ENCODE measurements at regions not wholly inside any gene's neighbourhood (a gene's known extent, or its start where the extent isn't known, plus 50 kb on each side); places are given as distances from the start of the nearest gene placed in this dataset.

DNA sequence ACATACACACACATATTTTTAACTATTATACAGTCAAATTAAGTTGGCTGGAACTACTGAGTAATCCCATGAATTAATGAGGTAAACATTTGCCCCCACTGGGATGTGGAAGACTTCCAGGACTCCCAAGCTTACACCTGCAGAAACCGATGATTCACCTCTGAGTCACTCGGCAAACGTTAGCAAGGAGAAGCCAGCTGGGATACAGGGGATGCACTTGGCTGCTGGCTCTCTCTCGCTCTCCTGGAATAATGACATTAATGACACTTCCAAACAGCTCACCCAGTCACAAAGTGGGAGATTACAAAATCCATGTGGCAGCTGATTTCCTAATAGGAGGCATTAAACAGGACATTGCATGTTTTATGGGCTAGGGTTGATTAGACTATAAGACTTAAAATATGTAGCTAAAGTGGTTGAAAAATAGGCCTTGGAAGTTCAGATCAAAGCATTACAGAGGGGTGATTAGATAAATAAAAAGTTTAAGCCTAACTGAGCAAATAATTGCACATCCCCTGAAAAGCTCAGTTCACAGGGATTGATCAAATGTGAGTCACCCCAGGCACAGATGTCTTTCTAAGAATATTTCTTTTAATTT is 500.9 kb downstream of the SOX2 start:
- peak in 14 of 51 donors; percentile 2 to 69 (median 17) for DNase-seq

DNA sequence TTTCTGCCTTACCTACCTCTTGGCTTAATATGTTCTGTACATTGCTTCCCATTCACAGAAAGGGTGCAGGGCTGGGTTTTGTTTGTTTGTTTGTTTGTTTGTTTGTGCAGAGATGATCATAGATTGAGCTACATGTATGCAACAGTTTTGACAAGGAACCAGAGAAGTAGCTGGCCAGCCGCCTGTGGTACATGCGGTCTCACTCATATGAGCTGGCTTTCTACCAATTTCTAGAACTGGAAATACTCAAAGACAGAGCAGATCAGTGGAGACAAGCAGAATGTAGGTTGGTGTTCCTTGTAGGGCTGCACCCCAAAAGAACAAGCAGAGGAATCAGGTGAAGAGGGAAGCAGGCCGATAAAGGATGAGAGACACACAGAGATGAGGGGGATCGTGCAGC is 502.7 kb downstream of the SOX2 start:
- no peak for DNase-seq

DNA sequence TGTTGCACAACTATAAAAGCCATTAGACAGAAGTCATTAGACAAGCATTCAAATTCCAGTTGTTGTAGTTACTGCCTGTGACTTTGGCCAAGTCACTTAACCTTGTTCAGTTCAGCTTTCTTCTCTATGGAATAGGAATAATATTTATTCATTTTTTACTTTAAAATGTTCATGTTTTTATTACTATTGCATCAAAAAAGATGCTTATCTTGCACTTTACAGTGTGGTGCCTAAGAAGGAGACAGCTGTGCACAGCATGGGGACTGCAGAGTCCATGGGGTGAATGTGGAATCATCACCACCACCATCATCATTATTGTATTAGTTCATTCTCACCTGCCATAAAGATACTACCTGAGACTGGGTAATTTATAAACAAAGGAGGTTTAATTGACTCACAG is 504.2 kb downstream of the SOX2 start:
- no peak for DNase-seq

DNA sequence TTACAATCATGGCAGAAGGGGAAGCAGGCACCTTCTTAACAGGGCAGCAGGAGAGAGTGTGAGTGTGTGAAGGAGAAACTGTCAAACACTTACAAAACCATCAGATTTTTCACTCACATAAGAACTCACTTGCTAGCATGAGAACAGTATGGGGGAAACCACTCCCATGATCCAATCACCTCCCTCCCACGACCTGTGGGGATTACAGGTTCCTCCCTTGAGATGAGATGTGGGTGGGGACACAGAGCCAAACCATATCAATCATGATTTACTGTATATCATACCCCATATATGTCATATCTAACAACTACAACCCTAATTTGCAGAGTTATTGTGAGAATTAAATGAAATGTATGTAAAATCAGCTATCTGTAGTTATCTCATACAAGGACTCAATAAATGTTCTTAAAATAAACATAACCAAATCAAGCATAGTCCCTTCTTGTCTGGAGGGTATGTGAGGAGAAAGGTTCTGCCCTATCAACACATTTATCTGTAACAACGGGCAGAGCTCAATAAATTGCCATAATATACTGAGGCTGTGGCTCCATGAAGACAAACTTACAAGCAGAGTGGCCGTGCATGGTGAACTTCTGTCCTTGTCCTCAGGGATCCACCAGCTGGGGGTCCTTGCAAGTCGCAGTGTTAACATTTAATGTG is 504.7 kb downstream of the SOX2 start:
- DNase-seq, result no peak

DNA sequence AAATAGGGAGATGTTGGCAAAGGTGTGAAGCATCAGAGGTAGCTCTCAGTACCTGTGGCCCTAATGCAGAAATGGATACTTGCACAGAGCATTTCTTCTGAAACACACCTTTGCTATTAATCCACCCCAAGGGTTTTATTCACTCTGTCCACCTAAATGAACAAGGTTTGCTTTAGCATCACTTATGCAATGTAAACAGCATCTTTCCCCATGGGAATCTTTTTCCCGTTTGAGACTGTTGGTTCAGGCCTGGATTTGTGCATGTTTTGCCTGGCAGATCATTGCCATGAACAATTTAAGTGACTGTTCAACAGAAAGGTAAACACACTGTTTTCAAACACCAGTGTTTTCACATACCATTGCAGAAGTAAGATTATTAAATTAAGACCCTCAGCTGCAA is 508.3 kb downstream of the SOX2 start:
- no peak for DNase-seq

DNA sequence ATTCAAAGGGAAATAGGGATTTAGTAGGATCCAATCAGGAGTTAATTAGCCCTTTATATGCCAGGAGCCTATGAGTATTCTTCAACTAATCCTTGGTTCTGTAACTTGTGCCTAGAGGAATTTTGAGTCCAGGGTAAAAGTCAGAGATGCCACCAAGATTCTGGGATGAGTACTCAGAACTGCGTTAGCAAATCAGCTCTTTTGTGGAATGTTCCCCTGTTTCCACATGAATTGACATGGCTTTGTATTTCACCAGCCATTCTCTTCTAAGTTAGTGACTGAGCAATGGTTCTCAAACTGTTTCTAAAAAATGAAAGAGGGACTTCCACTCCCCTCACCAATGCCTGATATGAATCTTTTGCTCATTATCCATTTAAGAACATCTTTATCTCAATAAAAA is 508.7 kb downstream of the SOX2 start:
- DNase-seq, result no peak

DNA sequence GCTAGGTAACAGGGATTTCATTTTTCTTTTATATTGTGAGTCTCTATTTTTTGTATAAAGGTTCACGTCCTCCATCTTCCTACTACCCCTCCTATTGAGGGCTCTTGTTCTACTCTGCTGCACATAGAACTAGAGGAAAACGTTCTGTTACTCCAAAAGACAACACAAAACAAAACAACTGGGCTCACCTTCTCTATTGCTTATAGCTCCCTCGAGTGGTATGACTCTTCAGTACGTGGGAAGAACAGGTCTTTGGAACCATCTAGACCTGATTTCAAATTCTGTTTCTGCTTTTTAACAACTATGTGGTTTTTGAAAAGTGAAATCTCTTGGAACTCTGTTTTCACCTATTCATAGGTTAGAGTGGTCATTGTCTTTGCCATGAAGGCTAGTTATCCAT is 515.3 kb downstream of the SOX2 start:
- DNase-seq, result no peak

DNA sequence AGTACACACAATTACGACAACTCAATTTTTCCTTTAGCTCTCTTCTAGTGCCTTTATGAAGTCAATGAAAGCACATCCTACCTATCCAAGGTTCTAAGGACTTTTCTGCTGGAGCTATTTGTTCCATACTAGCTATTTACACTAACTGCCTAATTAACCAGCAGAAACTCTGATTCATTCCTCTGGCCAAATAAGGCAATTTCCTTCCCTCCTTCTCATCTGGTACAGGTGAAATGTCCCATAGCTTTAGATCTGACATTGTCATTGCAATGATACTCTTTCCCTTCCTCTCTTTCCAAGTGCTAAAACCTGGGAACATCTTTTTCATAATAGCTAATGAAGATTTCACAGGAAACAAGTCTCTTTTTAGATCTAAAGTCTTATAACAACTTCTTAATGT is 521.7 kb downstream of the SOX2 start:
- no peak for DNase-seq

DNA sequence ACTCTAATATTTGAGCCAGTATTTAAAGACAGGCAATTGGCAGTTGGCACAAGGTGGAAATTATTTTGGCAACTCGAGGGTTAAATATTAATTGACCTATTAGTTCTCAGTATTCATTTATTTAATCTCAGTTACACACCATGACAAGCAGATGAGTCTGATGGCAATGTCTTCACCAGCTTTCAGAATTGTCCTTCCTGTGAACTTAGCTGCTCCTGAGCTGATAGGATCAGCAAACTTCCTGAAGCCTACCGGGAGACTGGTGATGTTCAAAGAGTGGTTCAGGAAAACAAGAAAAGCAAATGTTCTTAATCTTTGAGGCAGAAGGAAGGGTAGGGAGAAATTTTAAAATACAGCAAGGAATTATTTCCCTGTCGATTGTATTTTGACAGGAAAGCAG is 522.2 kb downstream of the SOX2 start:
- DNase-seq, result no peak

DNA sequence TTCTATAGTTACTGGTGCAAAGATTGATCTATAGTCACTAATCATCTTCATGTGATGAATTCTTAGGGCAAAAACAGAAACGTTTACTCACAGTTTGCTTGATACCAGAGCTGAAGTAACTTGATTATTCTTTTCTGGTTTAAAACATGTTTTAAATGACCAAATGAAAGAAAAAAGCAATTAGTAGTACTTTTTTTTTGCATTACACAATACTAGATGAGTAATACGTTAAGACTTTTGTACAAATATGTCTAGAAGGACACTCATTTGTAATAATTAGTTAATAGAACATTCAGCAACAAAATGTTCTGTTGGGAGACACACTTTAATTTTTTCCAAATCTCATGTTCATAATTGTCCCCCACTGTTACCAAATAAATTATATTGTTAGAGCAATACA is 523.2 kb downstream of the SOX2 start:
- no peak for DNase-seq

DNA sequence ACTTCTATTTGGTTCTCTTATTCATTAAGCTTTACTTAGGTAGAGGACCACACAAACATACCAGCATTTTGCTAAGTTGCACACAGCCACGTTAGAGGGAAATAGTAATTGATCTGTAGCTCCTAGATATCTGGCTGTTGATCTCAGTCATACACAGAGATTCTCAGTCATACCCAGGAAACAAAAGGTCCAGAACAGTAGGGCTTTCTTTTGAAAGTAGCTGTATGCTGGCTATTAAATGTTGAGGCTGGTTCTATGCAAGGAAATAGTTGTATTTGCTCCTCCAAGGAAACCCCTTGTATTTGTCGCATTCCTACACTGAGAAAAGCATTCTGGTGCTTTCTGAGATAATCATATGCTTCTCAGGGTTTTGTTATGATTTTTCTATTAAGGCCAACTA is 523.8 kb downstream of the SOX2 start:
- peak in 1 of 51 donors; percentile 28 for DNase-seq

DNA sequence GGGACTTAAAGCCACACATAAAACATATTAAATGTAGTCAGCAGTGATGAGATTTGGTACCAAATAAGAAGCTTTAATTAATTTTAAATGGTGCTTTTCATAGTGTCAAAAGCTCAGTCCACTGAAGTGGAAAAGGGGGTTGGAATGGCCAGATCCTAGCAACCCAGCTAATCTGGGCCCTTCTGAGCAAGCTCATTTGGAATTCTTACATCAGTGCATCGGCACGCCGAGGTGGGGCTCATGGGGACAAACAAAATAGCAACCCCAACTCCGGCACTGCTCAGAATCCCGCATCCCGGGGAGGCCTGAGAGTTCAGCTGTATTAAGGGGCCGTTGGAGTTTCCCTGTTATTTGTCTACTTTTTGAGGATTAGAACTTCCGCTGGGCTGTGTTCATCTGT is 526.4 kb downstream of the SOX2 start:
- peak in 44 of 51 donors; percentile 9 to 81 (median 44) for DNase-seq

DNA sequence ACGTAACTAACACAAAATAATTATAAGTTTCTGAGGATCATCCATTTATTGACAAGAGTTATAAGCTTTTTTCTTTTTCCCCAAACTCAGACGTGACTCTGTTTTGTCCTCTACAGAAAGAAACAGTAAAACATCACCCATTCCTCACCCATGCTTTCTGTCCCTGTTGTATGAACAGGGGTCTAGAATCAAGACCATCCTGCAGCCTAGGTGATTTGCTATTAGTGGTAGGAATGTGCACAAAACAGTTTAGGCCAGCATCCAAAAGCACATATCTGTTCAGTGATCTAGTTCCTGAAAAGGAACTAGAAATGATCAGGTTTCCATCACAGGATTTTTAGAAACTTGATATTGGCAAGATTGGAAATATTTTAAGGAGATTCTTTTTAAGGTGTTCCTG is 527.6 kb downstream of the SOX2 start:
- DNase-seq, result no peak

DNA sequence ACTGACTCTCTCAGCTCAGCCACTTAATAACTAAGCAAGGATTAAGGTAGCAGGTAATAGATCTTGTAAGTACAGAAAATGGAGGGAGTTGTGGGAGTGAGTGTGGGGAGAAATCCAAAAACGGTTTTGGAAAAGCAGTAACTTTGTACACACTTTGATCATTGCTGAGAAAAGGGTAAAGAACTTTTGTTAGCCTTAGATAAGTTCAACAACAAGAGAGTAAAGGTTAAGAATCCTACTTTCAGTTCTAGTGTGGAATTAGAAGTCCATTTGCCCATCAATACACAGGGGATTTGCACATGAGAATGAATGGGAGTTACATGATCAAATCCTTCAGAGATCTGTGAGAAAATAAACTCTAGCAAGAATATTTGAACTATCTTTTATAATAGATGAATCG is 528.7 kb downstream of the SOX2 start:
- DNase-seq, result no peak

DNA sequence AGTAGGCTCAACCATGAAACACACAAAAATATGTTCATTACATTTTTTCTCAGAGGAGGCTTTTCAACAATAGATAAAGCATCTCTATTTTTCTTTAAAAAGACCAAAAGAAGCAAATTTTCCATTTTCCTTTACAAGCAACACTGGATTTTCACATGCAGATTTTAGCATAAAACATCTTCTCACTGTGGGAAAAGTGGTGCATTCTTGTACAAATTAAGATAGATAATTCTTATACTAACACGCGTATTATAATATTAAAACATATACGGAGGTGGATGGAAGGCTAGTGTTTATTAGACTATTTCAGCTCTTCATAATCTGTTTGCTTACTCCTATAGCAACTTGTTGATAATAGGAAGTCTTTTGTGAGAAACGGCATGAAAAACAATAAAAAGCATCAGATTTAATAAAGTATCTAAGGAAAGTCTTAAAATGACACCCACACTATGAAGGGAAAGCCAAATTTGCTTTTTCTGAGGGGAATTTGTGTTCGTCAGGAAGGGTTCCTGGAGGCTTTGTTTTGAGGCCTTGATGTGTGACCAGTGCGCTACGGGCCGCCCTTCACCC is 529.6 kb downstream of the SOX2 start:
- DNase-seq, result no peak

DNA sequence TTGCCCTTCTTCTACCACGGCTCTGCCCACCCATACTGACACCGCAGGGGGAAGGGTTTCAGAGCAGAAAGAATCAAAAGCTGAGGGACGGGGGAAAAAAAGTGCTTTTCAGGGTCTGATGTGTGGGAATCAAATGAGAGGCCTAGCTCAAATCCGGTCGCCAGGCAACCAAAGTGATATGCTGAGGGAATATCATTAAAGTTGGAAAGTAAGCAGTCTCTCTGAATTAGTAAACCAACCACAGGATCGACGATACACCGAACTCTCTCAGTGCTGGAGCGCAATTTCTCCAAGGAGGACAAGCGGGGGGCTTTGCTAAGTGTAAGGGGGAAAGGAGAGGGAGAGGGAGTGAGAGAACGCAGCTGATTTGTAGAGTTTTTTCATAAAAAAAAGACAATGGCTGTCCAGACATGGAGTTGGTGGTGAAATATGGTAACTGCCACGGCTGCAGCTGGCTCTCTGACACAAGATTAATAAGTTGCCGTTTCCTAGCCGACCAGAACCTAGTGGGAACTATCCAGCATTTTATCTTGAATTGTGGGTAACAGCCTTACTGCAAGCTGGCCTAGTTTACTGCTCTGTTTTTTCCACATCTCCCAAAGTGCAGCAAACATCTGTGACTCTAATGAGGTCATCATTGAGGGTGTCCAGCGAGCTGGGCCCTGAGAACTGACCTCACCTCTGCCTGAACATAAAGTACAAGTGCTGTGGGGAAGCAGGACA is 530.2 kb downstream of the SOX2 start:
- DNase-seq, result peak in 46 of 51 donors; percentile 10 to 93 (median 64)

DNA sequence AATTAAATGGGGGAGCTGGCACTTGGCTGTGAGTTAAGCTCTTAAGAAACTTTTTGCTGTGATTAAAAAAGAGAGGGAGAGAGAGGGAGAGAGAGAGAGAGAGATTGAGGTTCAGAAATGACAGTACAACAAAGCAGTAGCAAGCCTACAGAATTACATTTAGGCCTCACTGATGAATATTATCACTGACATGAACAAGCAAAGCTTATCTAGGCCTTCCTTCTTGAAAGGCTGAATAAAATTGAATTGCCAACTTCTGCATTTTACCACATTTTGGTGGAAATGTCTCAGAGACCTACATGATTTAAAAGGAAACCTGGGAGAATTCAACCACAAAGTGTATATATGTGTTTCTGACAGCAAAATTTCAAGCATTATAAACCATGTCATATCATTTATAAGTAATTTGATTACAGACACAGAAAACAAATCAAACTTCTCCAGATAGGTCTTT is 530.8 kb downstream of the SOX2 start:
- no peak for DNase-seq

DNA sequence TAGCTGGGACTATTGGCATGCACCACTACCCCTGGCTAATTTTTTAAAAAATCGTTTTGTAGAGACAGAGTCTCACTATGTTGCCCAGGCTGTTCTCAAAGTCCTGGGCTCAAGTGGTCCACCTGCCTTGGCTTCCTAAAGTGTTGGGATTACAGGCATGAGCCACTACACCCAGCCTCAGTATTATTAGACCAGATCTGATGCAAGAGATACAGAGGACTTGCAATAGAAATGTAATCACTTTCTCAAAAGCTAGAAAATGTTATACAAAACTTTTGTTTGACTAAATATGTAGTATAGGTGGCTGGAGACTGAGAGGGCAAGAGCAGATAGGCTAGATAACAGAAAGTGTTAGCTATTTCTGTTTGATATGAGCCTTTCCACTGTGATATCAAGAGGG is 531.9 kb downstream of the SOX2 start:
- no peak for DNase-seq

DNA sequence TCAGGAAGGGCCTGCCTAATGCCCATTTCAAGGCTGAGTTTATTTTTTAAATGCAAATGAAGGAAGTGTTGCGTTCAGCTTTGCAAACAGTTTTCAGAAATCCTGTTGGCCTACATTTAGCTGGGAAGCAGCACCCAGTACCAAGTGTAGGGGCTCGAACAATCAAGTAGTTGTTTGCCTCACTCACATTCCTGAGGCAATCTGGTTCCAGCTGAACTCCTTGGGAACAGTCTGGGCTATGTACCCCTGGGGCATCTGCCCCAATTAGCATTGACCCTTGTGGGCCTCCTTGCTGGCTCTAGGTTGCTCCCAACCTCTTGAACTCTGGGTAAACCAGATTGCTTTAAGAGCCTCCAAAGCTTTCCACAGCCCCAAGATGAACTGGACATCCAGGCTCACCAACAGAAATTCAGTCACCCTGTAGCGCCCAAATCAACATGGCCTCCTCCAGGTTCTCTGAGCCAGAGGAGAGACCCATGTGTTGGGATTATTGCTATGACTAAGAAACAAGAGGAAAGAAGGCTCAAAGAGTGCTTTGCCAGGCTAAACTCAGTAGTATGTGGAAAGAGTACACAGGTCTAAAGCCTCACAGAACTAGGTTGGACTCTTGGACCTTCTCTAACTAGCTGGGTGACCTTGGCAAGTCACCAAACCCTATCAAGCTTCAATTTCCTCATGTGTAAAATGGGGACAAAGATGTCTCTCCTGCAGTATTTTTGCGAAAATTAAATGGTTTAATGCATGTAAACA is 532.7 kb downstream of the SOX2 start:
- DNase-seq, result peak in 24 of 51 donors; percentile 4 to 79 (median 36)

DNA sequence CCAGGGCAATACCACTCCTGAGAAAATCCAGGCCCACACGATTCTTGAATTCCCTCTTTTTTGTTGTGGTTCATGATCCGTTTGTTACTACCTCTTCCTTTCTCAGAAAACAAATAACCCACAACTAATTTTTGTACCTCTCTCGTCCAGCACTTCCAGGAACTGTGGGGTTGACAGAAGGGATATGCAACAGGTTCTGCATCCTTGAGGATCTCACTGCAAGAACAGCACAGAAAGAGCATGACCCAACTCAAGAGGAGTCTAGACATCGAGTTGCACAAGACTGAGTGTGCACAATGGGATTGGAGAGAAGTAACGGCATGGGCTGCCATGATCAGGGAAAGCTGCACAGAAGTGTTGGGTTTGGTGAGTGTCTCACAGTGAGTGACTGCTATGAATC is 533.3 kb downstream of the SOX2 start:
- DNase-seq, result no peak

DNA sequence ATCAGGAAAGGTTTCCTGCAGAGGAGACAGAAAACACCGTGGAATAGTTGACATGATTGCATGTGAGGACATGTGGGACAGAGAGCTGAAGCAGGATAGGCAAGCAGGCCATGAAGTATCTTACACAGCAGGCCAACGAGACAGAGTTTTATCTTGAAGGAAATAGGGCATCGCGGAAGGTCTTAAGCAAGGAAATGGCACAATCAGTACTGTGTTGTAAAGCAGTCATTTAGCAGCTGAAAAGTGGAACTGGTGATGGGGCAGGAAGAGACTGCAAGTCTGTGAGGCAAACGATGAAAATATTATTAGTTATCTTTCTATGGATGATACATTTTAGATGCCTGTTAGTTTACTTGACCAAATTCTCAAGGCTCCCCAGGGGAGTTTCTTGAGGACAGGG is 535.1 kb downstream of the SOX2 start:
- no peak for DNase-seq

DNA sequence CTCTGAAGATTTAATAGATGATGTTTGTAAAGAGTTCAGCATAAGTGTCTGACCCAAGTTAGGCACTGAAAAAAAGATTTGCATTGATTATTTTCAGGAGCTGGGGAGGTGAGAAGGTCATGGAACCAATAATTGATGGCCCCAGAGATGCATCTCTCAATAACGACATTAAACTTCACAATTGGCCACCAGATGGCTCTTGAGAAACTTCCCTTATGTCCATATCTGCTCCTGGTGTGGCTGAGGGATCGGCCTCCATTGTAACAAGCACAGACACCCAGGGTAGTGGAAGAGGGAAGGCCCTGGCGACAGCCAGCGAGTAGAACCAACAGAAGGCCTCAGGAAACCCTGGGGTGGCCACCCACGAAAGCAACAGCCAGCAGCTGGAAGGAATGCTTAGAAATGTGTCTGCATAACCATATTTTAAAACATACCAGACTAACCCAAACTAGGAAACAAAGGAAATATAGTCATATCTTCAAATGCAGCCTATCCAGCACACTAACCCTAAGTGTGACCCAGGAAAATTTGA is 536.7 kb downstream of the SOX2 start:
- peak in 1 of 51 donors; percentile 16 for DNase-seq

Measured in hypothalamus (tissue), 51 donors.